ENCODE measurements at regions not wholly inside any gene's neighbourhood (a gene's known extent, or its start where the extent isn't known, plus 50 kb on each side); places are given as distances from the start of the nearest gene placed in this dataset.

GRCh38 chr13:105048677-105049076, 1486.8 kb downstream of the EFNB2 start:
- ATAC-seq (replicated peaks) (peak in 1 of 2 donors; percentile 34), DNase-seq (no peak)
- Mint-ChIP-seq H3K36me3 (no peaks in the 10 kb centered on the region), H3K27me3 (no peaks in the 10 kb centered on the region), H3K27ac (no peak overlapping the region), H3K4me1 (no peaks in the 10 kb centered on the region), H3K4me3 (no peak overlapping the region), H3K9me3 (peaks cover under 1 to 2% of the 10 kb centered on the region in 2 donors)

DNA sequence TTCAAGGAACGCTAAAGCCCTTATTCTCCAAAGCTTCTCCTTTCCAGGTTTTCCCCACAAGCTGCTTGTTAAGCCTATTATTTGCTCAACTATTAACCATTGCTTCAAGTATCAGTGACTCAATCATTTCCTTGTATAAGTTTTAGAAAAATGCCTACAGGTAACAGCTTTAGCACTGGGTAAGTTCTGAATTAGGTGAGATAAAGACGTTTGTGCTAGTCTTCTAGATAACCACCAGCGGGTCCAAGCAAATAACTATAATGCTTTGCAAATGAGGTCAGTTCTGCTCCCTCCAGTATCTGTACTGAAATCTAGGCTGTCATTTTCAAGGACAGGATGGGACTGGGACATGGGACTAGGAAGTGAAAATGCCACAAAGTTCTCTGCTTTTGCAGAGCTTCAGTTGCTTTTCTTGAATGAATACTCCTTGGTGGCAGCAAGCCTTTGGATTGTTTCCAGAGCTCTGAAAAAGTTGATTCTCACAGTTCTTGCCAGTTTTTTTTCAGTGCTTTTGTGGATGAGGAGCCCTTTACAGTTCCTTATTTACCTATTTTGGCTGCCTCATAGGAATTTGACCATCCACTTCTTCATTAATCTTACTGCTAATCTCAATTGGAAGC, 1487.7 kb downstream of the EFNB2 start:
- no peak overlapping the region for H3K27ac Mint-ChIP-seq
- no peak for ATAC-seq (replicated peaks)

DNA sequence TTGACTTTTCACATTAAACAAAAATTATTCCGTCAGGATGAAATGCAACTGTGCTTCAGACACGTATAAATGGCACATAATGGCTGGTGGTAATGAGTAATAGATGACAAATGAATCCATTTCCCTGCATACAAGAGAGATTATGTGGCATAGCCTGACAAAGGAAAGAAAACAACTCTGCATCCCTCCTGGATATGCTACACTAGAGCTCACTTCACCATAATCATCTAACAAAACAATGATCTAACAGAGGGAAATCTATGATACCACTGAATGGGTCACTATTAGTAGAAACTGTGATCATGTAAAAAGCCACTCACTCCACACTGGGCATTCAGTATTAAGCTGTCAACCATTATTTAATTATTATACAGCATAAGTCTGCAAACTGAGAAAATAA, 1498.4 kb downstream of the EFNB2 start:
- DNase-seq = no peak
- H3K36me3 Mint-ChIP-seq = no peaks in the 10 kb centered on the region
- peaks cover 4 to 5% of the 10 kb centered on the region in 2 donors for H3K9me3 Mint-ChIP-seq
- H3K27ac Mint-ChIP-seq = no peak overlapping the region
- ATAC-seq (replicated peaks) = no peak
- no peaks in the 10 kb centered on the region for H3K4me1 Mint-ChIP-seq
- H3K4me3 Mint-ChIP-seq = no peak overlapping the region
- H3K27me3 Mint-ChIP-seq = no peaks in the 10 kb centered on the region

More for the DNA sequence above, 1487.7 kb downstream of the EFNB2 start:
- Mint-ChIP-seq H3K4me3 (no peak overlapping the region), H3K4me1 (no peaks in the 10 kb centered on the region), H3K9me3 (peaks cover 5 to 7% of the 10 kb centered on the region in 2 donors), H3K36me3 (no peaks in the 10 kb centered on the region), H3K27me3 (no peaks in the 10 kb centered on the region)
- DNase-seq = no peak

DNA sequence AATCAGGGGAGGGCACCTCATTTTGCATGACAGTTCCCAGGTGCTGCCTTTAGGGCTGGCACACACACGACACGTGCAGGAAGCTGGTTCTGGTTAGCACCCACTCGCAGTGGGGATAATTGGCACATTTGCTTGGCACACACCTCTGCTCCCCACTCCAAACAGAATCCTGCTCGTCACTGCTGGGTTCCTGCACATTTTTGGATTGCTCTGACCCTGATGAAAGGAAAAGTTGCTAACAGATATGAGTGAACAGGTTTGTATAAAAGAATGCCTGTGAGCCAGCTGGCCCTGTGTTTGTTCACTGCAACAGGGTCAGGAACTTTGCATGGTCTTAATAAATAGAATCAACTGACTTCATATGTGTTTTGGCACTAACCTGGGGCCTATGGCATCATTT, 1500.4 kb downstream of the EFNB2 start:
- no peaks in the 10 kb centered on the region for H3K4me1 Mint-ChIP-seq
- no peak overlapping the region for H3K4me3 Mint-ChIP-seq
- no peak overlapping the region for H3K27ac Mint-ChIP-seq
- no peaks in the 10 kb centered on the region for H3K27me3 Mint-ChIP-seq
- no peak for ATAC-seq (replicated peaks)
- H3K9me3 Mint-ChIP-seq = peaks cover 0 to 4% of the 10 kb centered on the region in 2 donors
- no peaks in the 10 kb centered on the region for H3K36me3 Mint-ChIP-seq
- DNase-seq = no peak

DNA sequence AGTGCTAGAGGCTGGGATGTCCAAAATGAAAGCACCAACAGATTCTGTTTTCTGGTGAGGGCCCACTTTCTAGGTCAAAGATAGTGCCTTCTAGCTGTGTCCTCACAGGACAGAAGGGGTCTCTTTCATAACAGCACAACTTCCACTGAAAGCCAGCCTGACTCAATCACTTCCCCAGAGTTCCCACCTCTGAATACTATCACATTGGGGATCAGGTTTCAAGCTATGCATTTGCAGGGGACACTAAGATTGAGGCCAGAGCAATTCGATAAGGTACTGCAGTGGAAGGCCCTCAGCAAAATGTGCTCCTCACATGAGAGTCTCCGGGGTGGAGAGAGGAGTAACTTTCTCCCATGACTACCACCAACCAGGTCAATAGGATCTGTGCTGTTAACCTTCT, 1501.5 kb downstream of the EFNB2 start:
- Mint-ChIP-seq H3K9me3 (peaks cover 0 to 2% of the 10 kb centered on the region in 2 donors), H3K4me1 (no peaks in the 10 kb centered on the region), H3K4me3 (no peak overlapping the region), H3K36me3 (no peaks in the 10 kb centered on the region), H3K27me3 (no peaks in the 10 kb centered on the region), H3K27ac (no peak overlapping the region)
- no peak for ATAC-seq (replicated peaks)
- no peak for DNase-seq

- Mint-ChIP-seq H3K27ac (no peak overlapping the region), H3K9me3 (no peaks in the 10 kb centered on the region), H3K4me3 (no peak overlapping the region), H3K4me1 (no peaks in the 10 kb centered on the region), H3K27me3 (no peaks in the 10 kb centered on the region), H3K36me3 (no peaks in the 10 kb centered on the region)
- DNase-seq (no peak), ATAC-seq (replicated peaks) (no peak)
These were observed 1504.2 kb downstream of the EFNB2 start for GRCh38 chr13:105031306-105031705.

DNA sequence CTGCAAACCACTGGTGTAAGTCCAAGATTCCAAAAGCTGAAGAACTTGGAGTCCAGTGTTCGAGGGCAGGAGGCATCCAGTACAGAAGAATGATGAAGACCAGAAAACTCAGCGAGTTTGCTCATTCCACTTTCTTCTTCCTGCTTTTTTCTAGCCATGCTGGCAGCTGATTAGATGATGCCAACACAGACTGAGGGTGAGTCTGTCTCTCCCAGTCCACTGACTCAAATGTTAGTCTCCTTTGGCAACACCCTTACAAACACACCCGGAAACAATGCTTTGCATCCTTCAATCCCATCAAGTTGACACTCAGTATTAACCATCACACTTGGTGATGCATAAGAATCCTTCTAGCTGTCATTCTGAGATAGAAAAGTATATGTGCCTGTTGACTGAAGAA, 1504.6 kb downstream of the EFNB2 start:
- no peaks in the 10 kb centered on the region for H3K4me1 Mint-ChIP-seq
- no peak overlapping the region for H3K27ac Mint-ChIP-seq
- no peaks in the 10 kb centered on the region for H3K27me3 Mint-ChIP-seq
- ATAC-seq (replicated peaks) = no peak
- H3K4me3 Mint-ChIP-seq = no peak overlapping the region
- DNase-seq = no peak
- no peaks in the 10 kb centered on the region for H3K9me3 Mint-ChIP-seq
- no peaks in the 10 kb centered on the region for H3K36me3 Mint-ChIP-seq

GRCh38 chr13:105019073-105019472, 1516.4 kb downstream of the EFNB2 start:
- no peak overlapping the region for H3K27ac Mint-ChIP-seq
- H3K4me3 Mint-ChIP-seq = no peak overlapping the region
- no peaks in the 10 kb centered on the region for H3K27me3 Mint-ChIP-seq
- no peaks in the 10 kb centered on the region for H3K4me1 Mint-ChIP-seq
- DNase-seq (no peak), ATAC-seq (replicated peaks) (no peak)
- no peaks in the 10 kb centered on the region for H3K9me3 Mint-ChIP-seq
- H3K36me3 Mint-ChIP-seq = no peaks in the 10 kb centered on the region

GRCh38 chr13:105016266-105016665, 1519.2 kb downstream of the EFNB2 start:
- Mint-ChIP-seq H3K27me3 (no peaks in the 10 kb centered on the region), H3K4me1 (no peaks in the 10 kb centered on the region), H3K4me3 (no peak overlapping the region), H3K9me3 (no peaks in the 10 kb centered on the region), H3K36me3 (no peaks in the 10 kb centered on the region), H3K27ac (no peak overlapping the region)
- DNase-seq = no peak
- ATAC-seq (replicated peaks) = no peak

- H3K9me3 Mint-ChIP-seq = no peaks in the 10 kb centered on the region
- ATAC-seq (replicated peaks) = no peak
- DNase-seq = no peak
- H3K27me3 Mint-ChIP-seq = no peaks in the 10 kb centered on the region
- no peak overlapping the region for H3K4me3 Mint-ChIP-seq
- H3K4me1 Mint-ChIP-seq = no peaks in the 10 kb centered on the region
- no peaks in the 10 kb centered on the region for H3K36me3 Mint-ChIP-seq
- H3K27ac Mint-ChIP-seq = no peak overlapping the region
These were observed 1526.9 kb downstream of the EFNB2 start for GRCh38 chr13:105008604-105009003.

DNA sequence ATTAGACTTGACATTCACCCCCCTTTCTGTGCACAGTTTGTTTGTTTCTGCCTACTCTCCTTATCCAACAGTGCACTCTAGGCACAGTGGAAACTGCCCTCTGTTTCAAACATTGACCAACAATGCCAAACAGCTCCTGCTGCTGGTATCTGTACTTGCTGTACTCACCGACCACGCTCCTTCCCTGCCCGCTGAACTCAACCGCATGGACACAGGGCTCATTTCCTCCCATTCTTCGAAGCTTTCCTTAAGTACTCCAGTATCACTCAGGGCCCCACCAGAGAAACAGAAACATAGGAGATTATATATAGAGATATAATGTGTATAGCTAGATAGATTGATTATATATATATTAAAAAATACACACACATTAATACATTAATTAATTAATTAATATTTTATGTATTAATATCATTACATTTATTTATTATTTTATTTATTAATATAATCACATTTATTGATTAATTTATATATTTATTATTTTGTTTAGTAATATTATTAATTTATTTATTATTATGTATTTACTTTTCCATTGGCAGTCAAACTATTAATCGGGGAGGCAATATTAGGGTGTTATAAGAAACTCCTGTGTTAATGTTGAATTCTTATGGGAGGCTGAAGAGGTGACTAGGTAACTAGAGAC, 1528.2 kb downstream of the EFNB2 start:
- no peaks in the 10 kb centered on the region for H3K36me3 Mint-ChIP-seq
- H3K9me3 Mint-ChIP-seq = no peaks in the 10 kb centered on the region
- no peak overlapping the region for H3K4me3 Mint-ChIP-seq
- no peak for ATAC-seq (replicated peaks)
- DNase-seq = no peak
- no peak overlapping the region for H3K27ac Mint-ChIP-seq
- H3K27me3 Mint-ChIP-seq = no peaks in the 10 kb centered on the region
- no peaks in the 10 kb centered on the region for H3K4me1 Mint-ChIP-seq

- Mint-ChIP-seq H3K9me3 (no peaks in the 10 kb centered on the region), H3K36me3 (no peaks in the 10 kb centered on the region), H3K4me3 (no peak overlapping the region), H3K27me3 (no peaks in the 10 kb centered on the region), H3K27ac (no peak overlapping the region), H3K4me1 (no peaks in the 10 kb centered on the region)
- DNase-seq (no peak), ATAC-seq (replicated peaks) (no peak)
These were observed 1539.4 kb downstream of the EFNB2 start for GRCh38 chr13:104996022-104996421.

GRCh38 chr13:104993708-104994107, 1541.8 kb downstream of the EFNB2 start:
- Mint-ChIP-seq H3K36me3 (no peaks in the 10 kb centered on the region), H3K27me3 (no peaks in the 10 kb centered on the region), H3K4me1 (no peaks in the 10 kb centered on the region), H3K9me3 (no peaks in the 10 kb centered on the region), H3K4me3 (no peak overlapping the region), H3K27ac (no peak overlapping the region)
- DNase-seq = no peak
- ATAC-seq (replicated peaks) = no peak

GRCh38 chr13:104987621-104988020, 1547.8 kb downstream of the EFNB2 start:
- Mint-ChIP-seq H3K4me3 (no peak overlapping the region), H3K4me1 (peaks cover 8 to 14% of the 10 kb centered on the region in 2 donors), H3K9me3 (no peaks in the 10 kb centered on the region), H3K27ac (no peak overlapping the region), H3K36me3 (no peaks in the 10 kb centered on the region), H3K27me3 (no peaks in the 10 kb centered on the region)
- DNase-seq = no peak
- no peak for ATAC-seq (replicated peaks)

- H3K36me3 Mint-ChIP-seq = no peaks in the 10 kb centered on the region
- DNase-seq (peak; percentile 20), ATAC-seq (replicated peaks) (peak; percentile 92 to 94)
- no peaks in the 10 kb centered on the region for H3K27me3 Mint-ChIP-seq
- H3K27ac Mint-ChIP-seq = no peak overlapping the region
- peaks cover 8 to 14% of the 10 kb centered on the region in 2 donors for H3K4me1 Mint-ChIP-seq
- no peaks in the 10 kb centered on the region for H3K9me3 Mint-ChIP-seq
- peak overlapping the region; percentile 22 to 39 for H3K4me3 Mint-ChIP-seq
These were observed 1551.1 kb downstream of the EFNB2 start for GRCh38 chr13:104984296-104984818.
